ENCODE measurements at regions not wholly inside any gene's neighbourhood (a gene's known extent, or its start where the extent isn't known, plus 50 kb on each side); places are given as distances from the start of the nearest gene placed in this dataset.
"Not testable (repeated sequence)": the region's sequence is repeated elsewhere in the genome, so short reads cannot be mapped to it uniquely, and the experiment has no call there.

GRCh38 chr7:69440976-69441375 lies 157.3 kb upstream of the AUTS2 start:
- Histone ChIP-seq H3K27me3 (no peaks in the 10 kb centered on the region), H3K9me3 (no peaks in the 10 kb centered on the region), H3K4me1 (peaks cover 0 to 3% of the 10 kb centered on the region in 2 donors), H3K36me3 (no peaks in the 10 kb centered on the region), H3K4me3 (replicated peaks in 1 of 3) (no peak overlapping the region), H3K27ac (no peak overlapping the region)
- intact Hi-C loops (cut with DNase I) = no loop called here
- WGBS, 2 donors = 76 to 81% methylated on average over 2 of the region's 2 CpGs
- TF ChIP-seq POLR2A (IDR thresholded peaks at IDR 0.05) (no peak), CTCF (IDR thresholded peaks at IDR 0.05) (no peak)
- DNase-seq = no peak

- WGBS, 2 donors = 77 to 95% methylated on average over 2 of the region's 2 CpGs
These were observed 155.1 kb upstream of the AUTS2 start for GRCh38 chr7:69443136-69443535.

GRCh38 chr7:69445541-69445940 lies 152.7 kb upstream of the AUTS2 start:
- Histone ChIP-seq H3K9me3 (no peaks in the 10 kb centered on the region), H3K36me3 (no peaks in the 10 kb centered on the region), H3K27me3 (no peaks in the 10 kb centered on the region), H3K4me3 (replicated peaks in 1 of 3) (no peak overlapping the region), H3K27ac (no peak overlapping the region), H3K4me1 (no peaks in the 10 kb centered on the region)
- intact Hi-C loops (cut with DNase I) = no loop called here
- no peak for DNase-seq
- no peak for TF ChIP-seq CTCF (IDR thresholded peaks at IDR 0.05)
- 79 to 89% methylated on average over 11 of the region's 11 CpGs for WGBS, 2 donors

More at GRCh38 chr7:69443136-69443535, 155.1 kb upstream of the AUTS2 start:
- no peak overlapping the region for H3K27ac ChIP-seq
- no peaks in the 10 kb centered on the region for H3K9me3 ChIP-seq
- no peak for DNase-seq
- H3K4me3 ChIP-seq (replicated peaks in 1 of 3) = no peak overlapping the region
- no peaks in the 10 kb centered on the region for H3K27me3 ChIP-seq
- no peaks in the 10 kb centered on the region for H3K36me3 ChIP-seq
- no peak for TF ChIP-seq CTCF (IDR thresholded peaks at IDR 0.05)
- intact Hi-C loops (cut with DNase I) = no loop called here
- no peaks in the 10 kb centered on the region for H3K4me1 ChIP-seq

- intact Hi-C loops (cut with DNase I); H3K4me1 ChIP-seq; H3K27me3 ChIP-seq; H3K36me3 ChIP-seq; DNase-seq; H3K4me3 ChIP-seq (replicated peaks in 1 of 3); H3K9me3 ChIP-seq; H3K27ac ChIP-seq: not testable (repeated sequence)
- WGBS, 2 donors = 98% methylated on average over 7 of the region's 7 CpGs
These were observed 152.1 kb upstream of the AUTS2 start for GRCh38 chr7:69446213-69446612.

GRCh38 chr7:69448071-69448470 lies 150.2 kb upstream of the AUTS2 start:
- no peaks in the 10 kb centered on the region for H3K4me1 ChIP-seq
- no peaks in the 10 kb centered on the region for H3K9me3 ChIP-seq
- H3K27ac ChIP-seq = no peak overlapping the region
- no peak overlapping the region for H3K4me3 ChIP-seq (replicated peaks in 1 of 3)
- H3K36me3 ChIP-seq = no peaks in the 10 kb centered on the region
- TF ChIP-seq CTCF (IDR thresholded peaks at IDR 0.05) = no peak
- TF ChIP-seq POLR2A (IDR thresholded peaks at IDR 0.05) = no peak
- no peaks in the 10 kb centered on the region for H3K27me3 ChIP-seq
- intact Hi-C loops (cut with DNase I) = no loop called here
- no peak for DNase-seq
- 89 to 90% methylated on average over 14 of the region's 14 CpGs for WGBS, 2 donors

GRCh38 chr7:69450456-69450855 lies 147.8 kb upstream of the AUTS2 start:
- H3K4me3 ChIP-seq (replicated peaks in 1 of 3) = no peak overlapping the region
- no peaks in the 10 kb centered on the region for H3K36me3 ChIP-seq
- no peak for TF ChIP-seq CTCF (IDR thresholded peaks at IDR 0.05)
- H3K4me1 ChIP-seq = no peaks in the 10 kb centered on the region
- DNase-seq = no peak
- no peaks in the 10 kb centered on the region for H3K27me3 ChIP-seq
- 84 to 87% methylated on average over 5 of the region's 5 CpGs for WGBS, 2 donors
- H3K27ac ChIP-seq = no peak overlapping the region
- no peaks in the 10 kb centered on the region for H3K9me3 ChIP-seq
- intact Hi-C loops (cut with DNase I) = no loop called here
